GM13976 (cell line): ENCODE measurements at regions not wholly inside any gene's neighbourhood (a gene's known extent, or its start where the extent isn't known, plus 50 kb on each side); places are given as distances from the start of the nearest gene placed in this dataset.
"Not testable (repeated sequence)": the region's sequence is repeated elsewhere in the genome, so short reads cannot be mapped to it uniquely, and the experiment has no call there.

ENCODE experiments used
- DNase-seq: peaks from one replicate; pipeline ENCODE4 v3.0.0; 2012; ENCODE audit warnings: low spot score
- CTCF ChIP-seq: IDR thresholded peaks from 2 replicates; pipeline ENCODE4 v1.5.1; 2012; ENCODE audit warnings: borderline replicate concordance, mild to moderate bottlenecking; ENCODE audit not compliant: insufficient read depth; ENCODE audit errors: extremely low read depth, missing control alignments, control extremely low read depth
- in situ Hi-C: fragments of 300-500 bp; cut with MboI; formaldehyde crosslinking; loops from one replicate; pipeline ENCODE4 v1.12.0; 2022; ENCODE audit warnings: low sequenced_read_pairs, mixed read lengths, inconsistent platforms; ENCODE audit not compliant: unreplicated experiment

DNA sequence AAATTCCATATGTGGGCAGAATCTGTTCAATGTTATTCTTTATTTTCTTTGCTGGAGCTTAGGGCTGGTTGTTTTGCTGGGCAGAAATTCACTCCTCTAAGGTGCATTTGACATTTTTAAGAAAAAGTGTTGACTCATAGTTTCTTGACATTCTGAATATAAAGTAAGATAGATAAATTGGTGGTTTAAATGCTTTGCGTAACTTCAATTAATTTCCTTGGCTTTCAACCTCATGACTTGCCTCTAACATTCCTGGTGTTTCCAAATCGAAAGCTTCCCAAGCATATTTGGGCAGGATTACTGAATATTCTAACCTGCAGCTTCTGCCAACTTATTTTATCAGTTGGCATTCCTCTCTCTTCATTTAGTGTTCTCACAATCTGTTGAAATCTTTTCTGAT, 718.7 kb upstream of the ADGRB3 start:
- no peak for TF ChIP-seq CTCF
- DNase-seq: no peak
- in situ Hi-C loops: no loop called here

- in situ Hi-C loops: no loop called here
- TF ChIP-seq CTCF: no peak
- DNase-seq: no peak
Observed at GRCh38 chr6:67914419-67914818, 720.7 kb upstream of the ADGRB3 start.

DNA sequence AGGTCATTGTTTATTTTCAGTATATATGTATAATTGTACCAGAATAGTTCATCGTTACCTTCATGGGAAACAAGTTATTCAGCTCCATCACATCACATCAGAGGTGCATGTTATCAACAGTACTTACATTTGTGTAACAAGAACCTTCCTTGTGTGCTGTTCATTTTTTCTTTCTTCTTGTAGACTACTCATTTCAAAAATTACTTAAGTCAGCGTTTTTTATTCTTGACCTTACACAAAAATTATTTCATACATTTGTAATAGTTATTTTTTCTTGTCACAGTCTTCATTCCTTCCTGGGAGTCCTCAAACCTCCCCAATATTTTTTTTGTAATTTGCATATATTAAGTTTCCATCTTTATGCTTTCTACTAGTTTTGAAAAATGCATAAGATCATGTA, 725.7 kb upstream of the ADGRB3 start:
- no peak for DNase-seq
- in situ Hi-C loops: no loop called here
- no peak for TF ChIP-seq CTCF

DNA sequence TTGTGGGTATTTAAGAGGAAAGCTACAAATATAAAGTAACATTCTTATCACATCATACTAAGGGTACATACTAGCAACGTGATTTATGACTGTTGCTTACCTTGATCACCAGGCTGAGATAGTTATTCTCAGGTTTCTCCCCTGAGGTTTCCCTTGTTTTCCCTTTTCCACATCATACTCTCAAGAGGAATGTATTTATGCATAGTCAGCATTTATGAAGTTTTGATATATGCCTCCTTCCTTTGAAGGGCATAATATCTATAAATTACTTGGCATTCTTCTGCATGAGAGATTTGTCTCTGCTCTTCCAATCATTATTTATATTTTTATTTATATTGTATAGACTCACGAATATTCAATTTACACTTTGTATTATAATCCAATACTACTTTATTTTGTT, 726.7 kb upstream of the ADGRB3 start:
- TF ChIP-seq CTCF: no peak
- DNase-seq: no peak
- in situ Hi-C loops: no loop called here

DNA sequence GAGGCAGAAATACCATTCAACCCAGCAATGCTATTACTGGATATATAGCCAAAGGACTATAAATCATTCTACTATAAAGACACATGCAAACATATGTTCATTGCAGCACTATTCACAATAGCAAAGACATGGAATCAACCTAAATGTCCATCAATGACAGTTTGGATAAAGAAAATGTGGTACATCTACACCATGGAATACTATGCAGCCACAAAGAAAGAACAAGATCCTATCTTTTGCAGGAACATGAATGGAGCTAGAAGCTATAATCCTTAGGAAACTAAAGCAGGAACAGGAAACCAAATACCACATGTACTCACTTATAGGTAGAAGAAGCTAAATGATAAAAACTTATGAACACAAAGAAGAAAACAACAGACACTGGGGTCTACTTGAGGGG, 730.3 kb upstream of the ADGRB3 start:
- DNase-seq, in situ Hi-C loops: not testable (repeated sequence)

DNA sequence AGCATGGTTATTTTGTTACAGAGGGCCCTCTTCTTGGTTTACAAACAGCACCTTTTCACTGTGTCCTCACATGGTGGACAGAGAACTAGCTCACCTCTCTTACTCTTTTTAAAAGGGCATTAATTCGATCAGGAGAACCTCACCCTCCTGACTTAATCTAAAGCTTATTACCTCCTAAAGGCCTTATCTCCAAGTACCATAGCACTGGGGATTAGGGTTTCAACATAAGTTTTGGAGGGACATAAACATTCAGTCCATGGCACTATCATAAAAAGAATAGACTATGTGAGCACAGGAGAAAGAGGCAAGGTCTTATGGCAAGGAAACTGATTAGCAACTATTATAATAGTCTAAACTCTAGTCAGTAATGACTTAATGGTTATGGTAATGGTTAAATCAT, 736.2 kb upstream of the ADGRB3 start:
- no peak for TF ChIP-seq CTCF
- DNase-seq: no peak
- in situ Hi-C loops: no loop called here

GRCh38 chr6:67897998-67898607, 737.0 kb upstream of the ADGRB3 start:
- DNase-seq: no peak
- TF ChIP-seq CTCF: no peak
- in situ Hi-C loops: no loop called here
